ENCODE measurements at regions not wholly inside any gene's neighbourhood (a gene's known extent, or its start where the extent isn't known, plus 50 kb on each side); places are given as distances from the start of the nearest gene placed in this dataset.

GRCh38 chr7:30222515-30223215, 61.7 kb upstream of the ZNRF2 start (continued):
- TF ChIP-seq SIN3A (IDR thresholded peaks at IDR 0.05; ENCODE audit: borderline replicate concordance, low read depth, low read length) (no peak), U2AF1 (optimal IDR thresholded peaks at IDR 0.05; ENCODE audit: low read depth, low read length) (no peak), ZNF333 (CRISPR knock-in tag; IDR thresholded peaks at IDR 0.05; ENCODE audit: borderline replicate concordance) (no peak), SUZ12 (IDR thresholded peaks at IDR 0.05; ENCODE audit: low read depth, low read length) (no peak)

DNA sequence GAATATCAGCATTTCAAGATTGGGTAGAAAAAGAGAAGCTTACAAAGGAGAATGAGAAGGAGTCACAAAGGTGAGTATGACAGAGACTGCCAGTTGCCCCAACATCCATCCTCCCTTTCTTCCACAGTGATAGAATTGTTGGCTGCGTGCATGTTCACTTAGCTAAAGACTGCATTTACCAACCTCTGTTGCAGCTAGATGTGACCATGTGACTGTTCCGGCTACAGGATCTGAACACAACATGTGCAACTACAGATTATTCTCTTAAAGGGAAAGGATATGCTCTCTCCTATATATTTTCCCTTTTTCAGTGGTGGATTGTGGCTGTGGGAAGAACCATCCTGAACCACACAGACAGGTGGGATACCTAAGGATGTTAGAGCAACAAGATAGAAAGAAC, 60.5 kb upstream of the ZNRF2 start:
- Histone ChIP-seq H3K4me2 (ENCODE audit: low read depth, low read length) (no peak overlapping the region), H3K79me2 (ENCODE audit: insufficient read depth, low read length) (no peaks in the 10 kb centered on the region), H3K9ac (ENCODE audit: insufficient read depth, low read depth, low read length) (no peak overlapping the region), H2AFZ (ENCODE audit: low read length) (no peak overlapping the region), H3K27me3 (ENCODE audit: control insufficient read depth in 1 of 2, insufficient read depth in 2 of 2, low read length in 2 of 2) (no peaks in the 10 kb centered on the region), H3K27ac (ENCODE audit: extremely low read length, insufficient read depth, low read length) (no peak overlapping the region), H3K36me3 (replicated peaks in 1 of 2; ENCODE audit: control insufficient read depth in 1 of 2, insufficient read depth in 2 of 2, low read length in 2 of 2) (no peaks in the 10 kb centered on the region), H3K4me1 (ENCODE audit: insufficient read depth, low read length) (peaks cover 17% of the 10 kb centered on the region), H4K20me1 (ENCODE audit: insufficient read depth, low read length) (no peaks in the 10 kb centered on the region), H3K9me3 (ENCODE audit: low read length) (peaks cover 10% of the 10 kb centered on the region), H3K4me3 (replicated peaks in 1 of 3; ENCODE audit: insufficient read depth in 1 of 3, low read depth in 2 of 3, low read length in 3 of 3) (no peak overlapping the region)
- TF ChIP-seq ZSCAN20 (CRISPR knock-in tag; IDR thresholded peaks at IDR 0.05; ENCODE audit: borderline replicate concordance) (no peak), AFF4 (CRISPR knock-in tag; IDR thresholded peaks at IDR 0.05) (no peak), ZSCAN21 (CRISPR knock-in tag; IDR thresholded peaks at IDR 0.05; ENCODE audit: borderline replicate concordance) (no peak), ZNF33B (CRISPR knock-in tag; IDR thresholded peaks at IDR 0.05) (no peak), ZNF337 (CRISPR knock-in tag; IDR thresholded peaks at IDR 0.05; ENCODE audit: borderline replicate concordance, low read depth) (no peak), AHR (CRISPR knock-in tag; IDR thresholded peaks at IDR 0.05) (no peak), MED1 (CRISPR knock-in tag; IDR thresholded peaks at IDR 0.05) (no peak), RBFOX2 (IDR thresholded peaks at IDR 0.05; ENCODE audit: low read depth, low read length) (no peak), ETS1 (CRISPR knock-in tag; IDR thresholded peaks at IDR 0.05) (no peak)
- TF ChIP-seq, protein P1, sequence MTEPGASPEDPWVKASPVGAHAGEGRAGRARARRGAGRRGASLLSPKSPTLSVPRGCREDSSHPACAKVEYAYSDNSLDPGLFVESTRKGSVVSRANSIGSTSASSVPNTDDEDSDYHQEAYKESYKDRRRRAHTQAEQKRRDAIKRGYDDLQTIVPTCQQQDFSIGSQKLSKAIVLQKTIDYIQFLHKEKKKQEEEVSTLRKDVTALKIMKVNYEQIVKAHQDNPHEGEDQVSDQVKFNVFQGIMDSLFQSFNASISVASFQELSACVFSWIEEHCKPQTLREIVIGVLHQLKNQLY (CRISPR knock-in tag; IDR thresholded peaks at IDR 0.05), result no peak
- ChIA-PET POLR2A (interaction anchor here (1.0 kb wide), 1 partner anchor 31 kb away, joined by 5 read pairs; no protein-coding TSS in a partner anchor), CTCF (ENCODE audit: low intra/inter-chr PET ratio, low total read pairs) (no interaction called here)
- no peak for DNase-seq (ENCODE audit: low spot score)
- intact Hi-C loops (cut with micrococcal nuclease; ENCODE audit: unreplicated experiment) (no loop called here), in situ Hi-C loops (cut with HindIII; ENCODE audit: extremely low pct_ligation_motif_present, low pct_unique_long_range_greater_than_20kb) (no loop called here)
- FAIRE-seq, result no peak
- 21% methylated on average over 2 of the region's 2 CpGs for WGBS (ENCODE audit: low lambda C conversion rate)
- BruUV-seq (replicated peaks), result no TSS peak
- ATAC-seq, result no peak

All from HepG2 (cell line).